GM12891 (cell line): ENCODE measurements at regions not wholly inside any gene's neighbourhood (a gene's known extent, or its start where the extent isn't known, plus 50 kb on each side); places are given as distances from the start of the nearest gene placed in this dataset.
"Not testable (repeated sequence)": the region's sequence is repeated elsewhere in the genome, so short reads cannot be mapped to it uniquely, and the experiment has no call there.

Source experiments
- POLR2A ChIP-seq: IDR thresholded peaks from 2 replicates; pipeline ENCODE4 v1.6.1; 2011; ENCODE audit warnings: low read depth, low read length, control low read depth
- POLR2AphosphoS5 ChIP-seq: IDR thresholded peaks from 2 replicates; pipeline ENCODE4 v1.6.1; 2011; ENCODE audit warnings: low read depth, low read length, control low read depth

GRCh38 chr18:29360659-29361058 is 1183.7 kb upstream of the CDH2 start:
- not testable (repeated sequence) for TF ChIP-seq POLR2A, POLR2AphosphoS5
